ENCODE measurements at regions not wholly inside any gene's neighbourhood (a gene's known extent, or its start where the extent isn't known, plus 50 kb on each side); places are given as distances from the start of the nearest gene placed in this dataset.

- Histone ChIP-seq H3K4me2 (ENCODE audit: low read length) (no peak overlapping the region), H3K27ac (ENCODE audit: low read depth, low read length) (no peak overlapping the region), H3K9ac (ENCODE audit: low read length) (no peak overlapping the region), H4K20me1 (ENCODE audit: insufficient read depth, low read length) (no peaks in the 10 kb centered on the region), H3K79me2 (ENCODE audit: insufficient read depth, low read length) (no peaks in the 10 kb centered on the region), H3K27me3 (ENCODE audit: insufficient read depth, low read length) (no peaks in the 10 kb centered on the region), H3K4me1 (ENCODE audit: insufficient read depth, low read length) (no peaks in the 10 kb centered on the region), H3K4me3 (ENCODE audit: insufficient read depth, low read depth, low read length) (no peak overlapping the region), H3K36me3 (ENCODE audit: insufficient read depth, low read length) (no peaks in the 10 kb centered on the region), H2AFZ (ENCODE audit: low read depth, low read length) (no peak overlapping the region), H3K9me3 (ENCODE audit: insufficient read depth, low read depth, low read length) (peaks cover 5% of the 10 kb centered on the region)
- Mint-ChIP-seq H3K4me3 (ENCODE audit: unreplicated experiment) (no peak overlapping the region), H3K9me3 (ENCODE audit: unreplicated experiment) (no peaks in the 10 kb centered on the region), H3K27me3 (ENCODE audit: low read depth, unreplicated experiment) (peaks cover 10% of the 10 kb centered on the region), H3K27ac (ENCODE audit: unreplicated experiment) (peak overlapping the region; percentile 77), H3K36me3 (ENCODE audit: low read depth, unreplicated experiment) (no peaks in the 10 kb centered on the region), H3K4me1 (ENCODE audit: low read depth, unreplicated experiment) (peaks cover 14% of the 10 kb centered on the region)
- TF ChIP-seq CTCF (IDR thresholded peaks at IDR 0.05; ENCODE audit: insufficient read depth, low read depth, low read length) (no peak), EZH2 (IDR thresholded peaks at IDR 0.05; ENCODE audit: insufficient read depth, low read length) (no peak)
- DNase-seq (ENCODE audit: low read depth) = peak; percentile 1
- no peak for FAIRE-seq
These were observed 152.8 kb downstream of the TMEM18 start for GRCh38 chr2:524442-524841.

- Mint-ChIP-seq H3K27ac (ENCODE audit: unreplicated experiment) (peak overlapping the region; percentile 48), H3K4me3 (ENCODE audit: unreplicated experiment) (no peak overlapping the region), H3K36me3 (ENCODE audit: low read depth, unreplicated experiment) (no peaks in the 10 kb centered on the region), H3K9me3 (ENCODE audit: unreplicated experiment) (no peaks in the 10 kb centered on the region), H3K27me3 (ENCODE audit: low read depth, unreplicated experiment) (peaks cover 10% of the 10 kb centered on the region), H3K4me1 (ENCODE audit: low read depth, unreplicated experiment) (peaks cover 14% of the 10 kb centered on the region)
- FAIRE-seq (no peak), DNase-seq (ENCODE audit: low read depth) (no peak)
- no peak overlapping the region for H3K9ac ChIP-seq (ENCODE audit: low read length)
- no peaks in the 10 kb centered on the region for H3K4me1 ChIP-seq (ENCODE audit: insufficient read depth, low read length)
- H4K20me1 ChIP-seq (ENCODE audit: insufficient read depth, low read length) = no peaks in the 10 kb centered on the region
- H3K9me3 ChIP-seq (ENCODE audit: insufficient read depth, low read depth, low read length) = peaks cover 5% of the 10 kb centered on the region
- no peak overlapping the region for H3K27ac ChIP-seq (ENCODE audit: low read depth, low read length)
- no peak overlapping the region for H3K4me3 ChIP-seq (ENCODE audit: insufficient read depth, low read depth, low read length)
- no peak overlapping the region for H3K4me2 ChIP-seq (ENCODE audit: low read length)
- no peaks in the 10 kb centered on the region for H3K79me2 ChIP-seq (ENCODE audit: insufficient read depth, low read length)
- no peaks in the 10 kb centered on the region for H3K36me3 ChIP-seq (ENCODE audit: insufficient read depth, low read length)
- TF ChIP-seq CTCF (IDR thresholded peaks at IDR 0.05; ENCODE audit: insufficient read depth, low read depth, low read length) (no peak), EZH2 (IDR thresholded peaks at IDR 0.05; ENCODE audit: insufficient read depth, low read length) (no peak)
- H3K27me3 ChIP-seq (ENCODE audit: insufficient read depth, low read length) = no peaks in the 10 kb centered on the region
- H2AFZ ChIP-seq (ENCODE audit: low read depth, low read length) = no peak overlapping the region
These were observed 153.4 kb downstream of the TMEM18 start for GRCh38 chr2:523698-524270.

GRCh38 chr2:522776-523175 lies 154.4 kb downstream of the TMEM18 start:
- peaks cover 5% of the 10 kb centered on the region for H3K9me3 ChIP-seq (ENCODE audit: insufficient read depth, low read depth, low read length)
- H4K20me1 ChIP-seq (ENCODE audit: insufficient read depth, low read length) = no peaks in the 10 kb centered on the region
- Mint-ChIP-seq H3K4me3 (ENCODE audit: unreplicated experiment) (no peak overlapping the region), H3K27ac (ENCODE audit: unreplicated experiment) (no peak overlapping the region), H3K27me3 (ENCODE audit: low read depth, unreplicated experiment) (peaks cover 10% of the 10 kb centered on the region), H3K36me3 (ENCODE audit: low read depth, unreplicated experiment) (no peaks in the 10 kb centered on the region), H3K9me3 (ENCODE audit: unreplicated experiment) (no peaks in the 10 kb centered on the region), H3K4me1 (ENCODE audit: low read depth, unreplicated experiment) (peaks cover 14% of the 10 kb centered on the region)
- H3K27ac ChIP-seq (ENCODE audit: low read depth, low read length) = no peak overlapping the region
- TF ChIP-seq CTCF (IDR thresholded peaks at IDR 0.05; ENCODE audit: insufficient read depth, low read depth, low read length) (no peak), EZH2 (IDR thresholded peaks at IDR 0.05; ENCODE audit: insufficient read depth, low read length) (no peak)
- no peak overlapping the region for H3K9ac ChIP-seq (ENCODE audit: low read length)
- no peaks in the 10 kb centered on the region for H3K36me3 ChIP-seq (ENCODE audit: insufficient read depth, low read length)
- no peak overlapping the region for H3K4me2 ChIP-seq (ENCODE audit: low read length)
- H3K79me2 ChIP-seq (ENCODE audit: insufficient read depth, low read length) = no peaks in the 10 kb centered on the region
- no peak overlapping the region for H3K4me3 ChIP-seq (ENCODE audit: insufficient read depth, low read depth, low read length)
- no peak overlapping the region for H2AFZ ChIP-seq (ENCODE audit: low read depth, low read length)
- no peak for FAIRE-seq
- H3K4me1 ChIP-seq (ENCODE audit: insufficient read depth, low read length) = no peaks in the 10 kb centered on the region
- DNase-seq (ENCODE audit: low read depth) = no peak
- H3K27me3 ChIP-seq (ENCODE audit: insufficient read depth, low read length) = no peaks in the 10 kb centered on the region

All from astrocyte (in vitro differentiated cells and primary cell).